Inferior parietal cortex (tissue), 1 donor: ENCODE measurements at regions not wholly inside any gene's neighbourhood (a gene's known extent, or its start where the extent isn't known, plus 50 kb on each side); places are given as distances from the start of the nearest gene placed in this dataset.
A peak's percentile ranks its signal among the peaks of the same experiment; 100 is the strongest.

ENCODE experiments used
- DNase-seq: peaks from one replicate; pipeline ENCODE4 v3.0.0-alpha.2; 2016; ENCODE audit errors: extremely low spot score

GRCh38 chr10:14391342-14391741 is 60.6 kb upstream of the FRMD4A start:
- peak; percentile 61 for DNase-seq

GRCh38 chr10:14389981-14390590 is 59.4 kb upstream of the FRMD4A start:
- no peak for DNase-seq

DNA sequence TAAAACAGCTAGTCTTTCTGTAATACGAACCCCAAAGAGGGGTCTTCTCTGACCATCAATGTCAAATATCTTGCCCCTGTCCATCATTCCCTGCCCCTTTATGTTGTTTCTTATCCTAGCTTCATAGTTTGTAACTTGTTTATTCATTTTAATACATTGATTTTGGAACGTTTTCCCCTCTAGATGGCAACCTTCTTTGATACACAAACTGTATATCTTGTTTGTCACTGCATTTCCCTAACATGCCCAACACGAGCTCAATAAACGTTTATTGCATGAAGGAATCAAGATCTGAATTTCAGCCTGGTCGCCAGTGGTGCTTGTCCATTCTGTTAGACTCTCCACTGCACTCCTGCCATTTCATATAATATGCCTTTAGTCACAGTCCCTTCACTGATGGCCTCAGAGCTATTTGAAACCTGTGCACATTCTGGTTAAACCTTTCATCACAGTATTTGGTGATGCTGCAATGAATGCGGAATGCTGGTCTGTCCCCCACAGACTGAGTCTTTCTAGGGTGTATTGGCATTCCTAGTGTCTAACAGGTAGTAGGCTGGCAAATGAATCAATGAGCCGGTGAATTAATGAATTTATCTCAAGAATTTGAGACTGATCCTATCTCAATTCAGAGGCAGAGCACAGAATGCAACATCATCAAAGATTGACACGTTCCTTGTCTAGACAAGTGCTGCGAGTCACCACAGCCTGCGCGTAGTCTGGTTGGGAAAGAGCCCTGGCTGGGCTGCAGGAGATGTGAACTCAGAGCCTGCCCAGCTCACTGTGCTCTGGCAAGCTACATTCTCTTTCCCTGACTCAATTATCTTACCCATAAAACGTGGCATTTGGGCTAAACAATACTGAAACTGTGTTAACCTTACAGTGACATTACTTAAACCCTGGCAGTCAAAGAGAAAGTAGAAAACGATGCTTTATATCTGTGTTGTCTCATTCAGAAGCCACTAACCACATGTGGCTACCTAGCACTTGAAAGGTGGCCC is 55.2 kb upstream of the FRMD4A start:
- DNase-seq = peak; percentile 48

DNA sequence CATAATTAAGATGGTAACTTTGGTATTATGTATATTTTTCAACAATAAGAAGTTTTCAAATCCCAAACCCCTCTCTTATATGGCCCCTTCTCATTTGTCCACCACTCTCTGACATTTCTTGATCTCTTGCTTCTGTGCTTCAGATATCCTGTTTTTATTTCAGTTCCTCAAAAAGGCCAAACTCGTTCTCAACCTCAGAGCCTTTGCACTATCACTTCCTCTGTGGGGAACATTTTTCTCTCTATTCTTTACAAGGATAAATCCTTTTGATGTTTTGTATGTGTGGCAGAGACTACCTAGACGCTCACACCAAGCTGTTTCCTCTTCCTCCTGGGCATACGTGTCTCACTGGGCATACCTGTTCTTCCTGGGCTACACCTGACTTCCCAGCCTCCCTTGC is 54.2 kb upstream of the FRMD4A start:
- DNase-seq = no peak

DNA sequence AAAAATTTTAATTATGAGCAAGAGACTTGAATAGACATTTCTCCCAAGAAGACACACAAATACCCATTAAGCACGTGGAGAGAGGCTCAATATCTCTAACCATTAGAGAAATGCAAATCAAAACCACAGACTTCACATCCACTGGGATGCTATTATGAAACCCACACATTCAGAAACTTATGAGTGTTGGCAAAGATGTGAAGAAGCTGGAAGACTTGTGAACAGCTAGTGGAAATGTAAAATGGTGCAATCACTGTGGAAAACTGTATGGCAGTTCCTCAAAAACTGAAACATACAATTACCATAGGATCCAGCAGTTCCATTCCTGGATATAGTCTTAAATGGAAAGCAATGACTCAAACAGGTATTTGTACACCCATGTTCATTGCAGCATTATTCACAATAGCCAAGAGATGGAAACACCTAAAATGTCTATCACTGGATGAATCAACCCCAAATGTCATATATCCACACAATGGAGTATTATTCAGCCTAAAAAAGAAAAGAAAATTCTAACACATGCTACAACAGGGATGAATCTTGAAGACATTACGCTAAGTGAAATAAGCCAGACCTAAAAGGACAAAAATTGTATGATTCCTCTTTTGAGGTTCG is 53.5 kb upstream of the FRMD4A start:
- no peak for DNase-seq

DNA sequence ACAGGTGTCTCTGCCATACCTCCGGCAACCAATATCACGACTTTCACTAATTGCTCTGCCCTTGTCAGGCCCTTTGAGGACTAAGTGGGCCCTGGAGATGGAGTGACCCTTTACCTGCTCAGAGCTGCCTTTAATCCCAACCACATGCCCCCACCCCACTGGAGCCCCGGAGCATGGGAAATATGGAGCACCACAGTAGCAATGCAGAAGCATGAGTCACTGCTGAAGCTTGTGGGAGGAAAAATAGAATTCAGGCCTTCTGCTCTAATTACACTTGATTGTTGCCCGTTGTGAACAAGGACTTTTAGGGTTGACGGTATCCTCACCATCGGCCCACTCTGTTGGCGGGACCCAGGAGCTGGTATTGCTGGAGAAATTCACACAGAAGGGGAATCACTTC is 52.5 kb upstream of the FRMD4A start:
- DNase-seq = no peak

GRCh38 chr10:14382531-14382930 is 51.8 kb upstream of the FRMD4A start:
- no peak for DNase-seq

DNA sequence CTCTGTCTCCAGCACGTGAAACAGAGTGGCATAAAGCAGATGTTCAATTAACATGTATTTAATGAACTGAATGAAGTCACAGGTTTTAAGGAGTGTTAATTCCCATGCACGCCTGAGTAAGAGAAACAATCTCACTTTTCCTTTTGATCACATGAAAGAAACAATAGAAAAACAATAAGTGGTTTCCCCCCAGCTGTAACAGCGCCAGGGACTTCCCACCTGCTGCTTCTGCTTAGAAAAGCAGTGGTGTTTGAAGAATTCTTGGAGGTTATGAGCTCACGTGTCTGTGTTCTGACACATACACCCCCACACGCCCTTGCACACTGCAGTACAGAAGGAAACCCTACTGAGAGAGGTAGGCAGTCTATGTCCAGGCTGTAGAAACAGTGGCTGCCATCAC is 51.3 kb upstream of the FRMD4A start:
- no peak for DNase-seq

GRCh38 chr10:14381475-14381874 is 50.8 kb upstream of the FRMD4A start:
- DNase-seq = no peak

DNA sequence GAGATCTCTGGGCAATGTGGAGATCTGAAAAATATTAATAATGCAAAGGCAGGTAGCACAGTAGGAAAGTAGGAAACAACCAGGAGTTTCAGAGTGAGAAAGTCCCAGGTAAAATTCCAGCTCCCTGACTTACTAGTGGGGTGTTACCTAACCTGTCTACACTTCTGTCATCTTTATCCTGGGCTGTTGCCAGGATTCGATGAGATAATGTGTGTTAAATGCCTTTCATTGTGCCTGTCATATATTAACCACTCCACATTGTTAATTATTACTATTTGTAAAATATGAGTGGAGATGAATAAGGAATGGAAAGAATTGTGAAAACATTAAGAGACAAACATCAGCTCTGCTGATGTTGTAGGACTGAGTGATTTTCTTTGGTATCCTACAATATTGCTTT is 50.0 kb upstream of the FRMD4A start:
- no peak for DNase-seq
